ENCODE measurements at regions not wholly inside any gene's neighbourhood (a gene's known extent, or its start where the extent isn't known, plus 50 kb on each side); places are given as distances from the start of the nearest gene placed in this dataset.
A peak's percentile ranks its signal among the peaks of the same experiment; 100 is the strongest.

- Mint-ChIP-seq H3K4me1 (ENCODE audit: low read depth) (no peaks in the 10 kb centered on the region), H3K27ac (no peak overlapping the region), H3K27me3 (ENCODE audit: low read depth) (no peaks in the 10 kb centered on the region), H3K4me3 (no peak overlapping the region), H3K36me3 (ENCODE audit: insufficient read depth in 2 of 2) (no peaks in the 10 kb centered on the region), H3K9me3 (no peaks in the 10 kb centered on the region)
- ATAC-seq (replicated peaks in 1 of 2), result no peak
- DNase-seq, result no peak
Observed at GRCh38 chr11:23078289-23078971, 218.2 kb upstream of the CCDC179 start.

DNA sequence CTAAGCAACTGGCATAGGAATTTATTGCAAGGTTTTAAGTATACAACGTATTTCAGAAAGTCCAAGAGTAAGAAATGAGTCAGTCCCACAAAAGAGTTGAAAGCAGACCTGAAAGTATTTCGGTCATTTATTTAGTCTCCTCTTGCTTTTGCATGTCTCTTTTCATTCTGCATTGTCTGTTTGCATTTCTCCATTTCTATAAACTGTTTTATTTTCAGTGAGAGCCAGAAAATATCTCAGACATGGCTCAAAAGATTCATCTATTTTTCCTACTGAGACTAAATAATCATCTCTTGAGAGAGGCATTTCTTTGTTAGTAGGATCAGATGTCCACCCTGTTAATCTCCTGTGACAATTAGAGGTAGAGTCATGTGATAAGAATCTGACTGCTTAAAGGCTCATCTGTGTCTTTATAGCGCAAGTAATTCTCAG, 219.1 kb upstream of the CCDC179 start:
- Mint-ChIP-seq H3K4me1 (ENCODE audit: low read depth) (no peaks in the 10 kb centered on the region), H3K9me3 (no peaks in the 10 kb centered on the region), H3K4me3 (no peak overlapping the region), H3K27me3 (ENCODE audit: low read depth) (no peaks in the 10 kb centered on the region), H3K36me3 (ENCODE audit: insufficient read depth in 2 of 2) (no peaks in the 10 kb centered on the region), H3K27ac (no peak overlapping the region)
- DNase-seq (no peak), ATAC-seq (replicated peaks in 1 of 2) (no peak)

DNA sequence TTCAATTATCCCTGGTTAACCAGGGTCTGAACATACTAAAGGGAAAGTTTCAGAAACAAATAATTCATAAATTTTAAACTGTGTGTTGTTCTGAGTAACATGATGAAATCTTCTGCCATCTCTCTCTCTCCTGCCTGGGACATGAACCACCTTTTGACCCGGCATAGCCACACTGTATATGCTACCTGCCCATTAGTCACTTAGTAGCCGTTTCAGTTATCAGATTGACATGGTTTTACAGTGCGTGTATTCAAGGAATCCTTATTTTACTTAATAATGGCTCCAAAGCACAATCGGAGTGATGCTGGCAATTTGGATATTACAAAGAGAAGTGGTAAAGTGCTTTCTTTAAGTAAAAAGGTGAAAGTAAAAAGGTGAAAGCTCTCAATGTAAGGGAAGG, 227.1 kb upstream of the CCDC179 start:
- no peak for ATAC-seq (replicated peaks in 1 of 2)
- no peaks in the 10 kb centered on the region for H3K27me3 Mint-ChIP-seq (ENCODE audit: low read depth)
- DNase-seq, result no peak
- no peak overlapping the region for H3K4me3 Mint-ChIP-seq
- no peaks in the 10 kb centered on the region for H3K9me3 Mint-ChIP-seq
- H3K27ac Mint-ChIP-seq, result no peak overlapping the region
- no peaks in the 10 kb centered on the region for H3K4me1 Mint-ChIP-seq (ENCODE audit: low read depth)
- no peaks in the 10 kb centered on the region for H3K36me3 Mint-ChIP-seq (ENCODE audit: insufficient read depth in 2 of 2)

DNA sequence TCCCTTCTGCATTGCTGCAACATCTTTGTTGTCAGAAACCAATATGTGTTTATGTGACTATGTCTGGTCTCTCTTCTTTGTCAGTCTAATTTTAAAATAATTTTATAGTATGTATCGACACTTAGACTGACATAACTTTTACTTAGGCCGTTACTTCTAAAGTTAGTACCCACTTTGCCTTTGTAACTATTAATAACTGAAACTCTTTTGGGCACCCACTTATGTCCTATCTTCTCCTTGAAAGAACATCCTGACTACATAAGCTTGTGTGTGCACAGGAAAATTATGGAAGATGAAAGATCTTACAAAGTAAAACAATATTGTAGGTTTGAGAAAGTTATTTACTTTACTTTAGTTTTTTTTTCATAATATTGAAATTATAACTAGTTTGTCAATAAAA, 230.4 kb upstream of the CCDC179 start:
- no peaks in the 10 kb centered on the region for H3K27me3 Mint-ChIP-seq (ENCODE audit: low read depth)
- no peak overlapping the region for H3K4me3 Mint-ChIP-seq
- H3K27ac Mint-ChIP-seq, result no peak overlapping the region
- DNase-seq (no peak), ATAC-seq (replicated peaks in 1 of 2) (no peak)
- no peaks in the 10 kb centered on the region for H3K36me3 Mint-ChIP-seq (ENCODE audit: insufficient read depth in 2 of 2)
- no peaks in the 10 kb centered on the region for H3K9me3 Mint-ChIP-seq
- H3K4me1 Mint-ChIP-seq (ENCODE audit: low read depth), result no peaks in the 10 kb centered on the region

GRCh38 chr11:23095650-23096189, 235.4 kb upstream of the CCDC179 start:
- ATAC-seq (replicated peaks in 1 of 2), result no peak
- Mint-ChIP-seq H3K27ac (no peak overlapping the region), H3K4me1 (ENCODE audit: low read depth) (no peaks in the 10 kb centered on the region), H3K9me3 (peaks cover 2 to 6% of the 10 kb centered on the region in 2 donors), H3K27me3 (ENCODE audit: low read depth) (no peaks in the 10 kb centered on the region), H3K4me3 (no peak overlapping the region), H3K36me3 (ENCODE audit: insufficient read depth in 2 of 2) (no peaks in the 10 kb centered on the region)
- DNase-seq, result no peak

DNA sequence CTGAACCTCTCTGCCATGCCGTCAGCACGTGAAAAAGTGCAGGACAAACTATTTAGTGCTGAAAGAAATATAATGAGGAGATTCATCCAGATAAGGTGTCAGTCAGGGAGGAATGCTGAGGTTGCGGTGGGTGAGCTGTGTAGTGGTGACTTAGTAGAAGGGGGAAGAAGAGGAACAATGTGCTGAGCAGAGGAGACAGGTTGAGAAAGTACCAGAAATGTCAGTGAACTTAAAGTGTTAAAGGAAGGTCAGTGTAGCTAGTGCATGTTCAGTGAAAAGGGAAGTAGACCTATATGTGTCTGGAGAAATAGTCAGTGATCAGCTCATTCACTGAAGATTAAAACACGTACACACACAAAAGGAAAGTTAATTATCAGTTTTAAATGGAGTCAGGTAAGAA, 237.6 kb upstream of the CCDC179 start:
- Mint-ChIP-seq H3K4me1 (ENCODE audit: low read depth) (no peaks in the 10 kb centered on the region), H3K27me3 (ENCODE audit: low read depth) (no peaks in the 10 kb centered on the region), H3K4me3 (no peak overlapping the region), H3K27ac (no peak overlapping the region), H3K9me3 (peaks cover 2 to 6% of the 10 kb centered on the region in 2 donors), H3K36me3 (ENCODE audit: insufficient read depth in 2 of 2) (no peaks in the 10 kb centered on the region)
- ATAC-seq (replicated peaks in 1 of 2) (no peak), DNase-seq (no peak)

DNA sequence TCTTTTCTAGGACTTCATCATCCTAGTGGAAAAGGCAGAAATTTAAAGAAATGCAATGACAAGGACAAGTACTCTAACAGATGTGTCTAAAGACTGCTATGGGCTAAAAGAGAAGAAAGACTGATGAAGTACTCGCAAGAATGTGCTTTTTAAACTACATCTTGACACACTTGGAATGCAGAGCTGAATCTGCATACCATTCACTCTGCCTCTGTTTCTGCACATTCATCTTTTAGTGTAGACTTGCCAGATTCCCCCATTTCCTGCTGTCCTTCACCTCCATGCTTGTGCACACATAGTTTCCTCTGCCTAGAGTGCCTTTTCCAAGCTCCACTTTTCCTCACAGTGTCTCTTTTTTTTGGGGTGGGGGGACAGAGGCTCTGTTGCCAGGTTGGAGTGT, 239.0 kb upstream of the CCDC179 start:
- no peaks in the 10 kb centered on the region for H3K27me3 Mint-ChIP-seq (ENCODE audit: low read depth)
- no peaks in the 10 kb centered on the region for H3K36me3 Mint-ChIP-seq (ENCODE audit: insufficient read depth in 2 of 2)
- DNase-seq (no peak), ATAC-seq (replicated peaks in 1 of 2) (no peak)
- no peak overlapping the region for H3K4me3 Mint-ChIP-seq
- H3K27ac Mint-ChIP-seq, result no peak overlapping the region
- H3K4me1 Mint-ChIP-seq (ENCODE audit: low read depth), result no peaks in the 10 kb centered on the region
- H3K9me3 Mint-ChIP-seq, result peaks cover 2 to 6% of the 10 kb centered on the region in 2 donors

GRCh38 chr11:23100726-23101125, 240.5 kb upstream of the CCDC179 start:
- Mint-ChIP-seq H3K27ac (no peak overlapping the region), H3K4me3 (no peak overlapping the region), H3K27me3 (ENCODE audit: low read depth) (no peaks in the 10 kb centered on the region), H3K36me3 (ENCODE audit: insufficient read depth in 2 of 2) (no peaks in the 10 kb centered on the region), H3K4me1 (ENCODE audit: low read depth) (no peaks in the 10 kb centered on the region), H3K9me3 (peaks cover 2 to 6% of the 10 kb centered on the region in 2 donors)
- DNase-seq (no peak), ATAC-seq (replicated peaks in 1 of 2) (no peak)

DNA sequence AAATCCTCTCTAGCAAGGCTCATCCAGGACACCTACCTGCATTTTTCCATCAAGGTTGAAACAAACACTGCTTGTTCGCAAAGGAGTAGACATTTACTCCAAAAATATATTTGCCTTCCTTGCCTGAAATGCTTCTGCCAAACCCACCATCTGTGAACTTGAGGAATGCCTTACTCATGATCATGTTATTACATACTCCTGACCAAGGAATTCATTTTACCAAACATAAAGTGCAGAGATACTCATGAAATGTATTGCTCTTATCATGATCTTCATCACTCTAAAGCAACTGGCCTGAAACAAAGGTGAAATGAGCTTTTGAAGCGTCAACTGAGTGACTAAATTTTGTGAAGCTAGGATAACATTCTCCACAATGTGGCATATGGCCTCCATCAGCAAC, 243.1 kb upstream of the CCDC179 start:
- Mint-ChIP-seq H3K9me3 (peaks cover 0 to 2% of the 10 kb centered on the region in 2 donors), H3K36me3 (ENCODE audit: insufficient read depth in 2 of 2) (no peaks in the 10 kb centered on the region), H3K27me3 (ENCODE audit: low read depth) (no peaks in the 10 kb centered on the region), H3K4me3 (no peak overlapping the region), H3K27ac (no peak overlapping the region), H3K4me1 (ENCODE audit: low read depth) (no peaks in the 10 kb centered on the region)
- ATAC-seq (replicated peaks in 1 of 2) (no peak), DNase-seq (no peak)

DNA sequence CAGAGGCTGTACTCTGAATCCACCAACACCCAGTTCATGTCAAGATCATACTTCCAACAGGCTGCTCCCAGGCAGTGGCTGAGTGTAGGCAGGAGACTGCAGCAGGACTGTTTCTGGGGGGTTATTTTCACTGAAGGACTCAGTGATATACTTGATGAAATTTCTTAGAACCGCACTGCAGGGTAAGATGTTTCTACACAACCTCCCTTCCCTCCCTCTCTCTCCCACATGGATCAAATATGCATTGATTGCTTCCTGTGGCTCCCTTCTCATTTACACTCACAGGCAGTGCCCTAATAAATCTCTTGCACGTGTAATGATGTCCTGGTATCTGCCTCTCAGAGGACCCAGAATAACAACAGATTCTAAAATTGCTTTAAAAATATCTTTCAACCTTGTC, 251.3 kb upstream of the CCDC179 start:
- ATAC-seq (replicated peaks in 1 of 2), result no peak
- H3K9me3 Mint-ChIP-seq, result no peaks in the 10 kb centered on the region
- H3K4me3 Mint-ChIP-seq, result no peak overlapping the region
- no peaks in the 10 kb centered on the region for H3K27me3 Mint-ChIP-seq (ENCODE audit: low read depth)
- H3K36me3 Mint-ChIP-seq (ENCODE audit: insufficient read depth in 2 of 2), result no peaks in the 10 kb centered on the region
- no peak for DNase-seq
- H3K4me1 Mint-ChIP-seq (ENCODE audit: low read depth), result no peaks in the 10 kb centered on the region
- no peak overlapping the region for H3K27ac Mint-ChIP-seq

DNA sequence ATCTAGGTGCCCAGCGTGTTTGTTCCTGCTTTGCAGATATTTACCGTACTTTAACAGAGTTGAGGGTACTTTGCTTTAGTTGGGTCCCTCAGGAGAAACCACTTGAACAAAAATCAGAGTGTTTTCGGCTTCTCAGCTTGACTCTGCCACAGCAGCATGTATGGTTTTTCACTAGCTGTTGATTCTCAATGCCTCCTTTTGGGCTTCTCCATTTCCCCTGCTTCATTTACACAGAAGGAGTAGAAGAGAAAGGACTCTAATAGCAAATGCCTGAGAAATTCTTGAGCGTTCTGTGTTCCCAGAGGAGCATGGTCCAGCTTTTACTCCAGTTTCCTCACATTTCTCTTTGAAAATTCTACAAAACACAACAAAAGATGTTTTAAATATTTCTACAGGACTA, 252.1 kb upstream of the CCDC179 start:
- Mint-ChIP-seq H3K27ac (no peak overlapping the region), H3K27me3 (ENCODE audit: low read depth) (no peaks in the 10 kb centered on the region), H3K9me3 (peaks cover 0 to 4% of the 10 kb centered on the region in 2 donors), H3K4me1 (ENCODE audit: low read depth) (no peaks in the 10 kb centered on the region), H3K4me3 (no peak overlapping the region), H3K36me3 (ENCODE audit: insufficient read depth in 2 of 2) (peaks cover 0 to 4% of the 10 kb centered on the region in 2 donors)
- DNase-seq (no peak), ATAC-seq (replicated peaks in 1 of 2) (no peak)

GRCh38 chr11:23112987-23113886, 253.0 kb upstream of the CCDC179 start:
- DNase-seq (peak in 1 of 2 donors; percentile 1), ATAC-seq (replicated peaks in 1 of 2) (no peak)
- no peak overlapping the region for H3K4me3 Mint-ChIP-seq
- no peaks in the 10 kb centered on the region for H3K4me1 Mint-ChIP-seq (ENCODE audit: low read depth)
- H3K27ac Mint-ChIP-seq, result no peak overlapping the region
- peaks cover 3 to 4% of the 10 kb centered on the region in 2 donors for H3K9me3 Mint-ChIP-seq
- H3K36me3 Mint-ChIP-seq (ENCODE audit: insufficient read depth in 2 of 2), result peaks cover 0 to 4% of the 10 kb centered on the region in 2 donors
- H3K27me3 Mint-ChIP-seq (ENCODE audit: low read depth), result no peaks in the 10 kb centered on the region

DNA sequence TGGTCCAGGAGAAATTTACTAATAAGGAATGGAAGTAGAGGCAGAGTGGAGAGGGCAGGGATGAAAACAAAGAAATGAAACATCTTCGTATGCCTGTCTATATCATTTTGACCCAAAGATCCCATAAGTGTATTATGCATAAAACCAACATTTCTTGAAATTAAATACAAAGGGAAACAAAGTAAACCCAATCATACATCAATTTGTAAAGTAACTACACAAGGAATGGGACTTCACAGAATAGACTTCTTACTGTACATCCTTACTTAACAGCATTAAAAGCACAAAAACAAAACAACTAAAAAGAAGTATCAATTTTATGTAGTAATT, 253.6 kb upstream of the CCDC179 start:
- Mint-ChIP-seq H3K4me3 (no peak overlapping the region), H3K4me1 (ENCODE audit: low read depth) (no peaks in the 10 kb centered on the region), H3K27me3 (ENCODE audit: low read depth) (no peaks in the 10 kb centered on the region), H3K27ac (no peak overlapping the region), H3K9me3 (peaks cover 3 to 4% of the 10 kb centered on the region in 2 donors), H3K36me3 (ENCODE audit: insufficient read depth in 2 of 2) (peaks cover 0 to 4% of the 10 kb centered on the region in 2 donors)
- no peak for DNase-seq
- ATAC-seq (replicated peaks in 1 of 2), result no peak

All from activated T-cell treated with anti-CD3 and anti-CD28 coated beads, Interleukin-2, amount 50 U/mL, for 72 hours (primary cell).